IPS DF 4.7 (cell line): ENCODE measurements at regions not wholly inside any gene's neighbourhood (a gene's known extent, or its start where the extent isn't known, plus 50 kb on each side); places are given as distances from the start of the nearest gene placed in this dataset.

Experiments used
- DNase-seq: peaks from one replicate; pipeline ENCODE4 v3.0.0-alpha.2; 2013; ENCODE audit warnings: low spot score; ENCODE audit errors: extremely low read depth

GRCh38 chr2:212945526-212945925 is 205.9 kb downstream of the IKZF2 start:
- DNase-seq, result no peak

DNA sequence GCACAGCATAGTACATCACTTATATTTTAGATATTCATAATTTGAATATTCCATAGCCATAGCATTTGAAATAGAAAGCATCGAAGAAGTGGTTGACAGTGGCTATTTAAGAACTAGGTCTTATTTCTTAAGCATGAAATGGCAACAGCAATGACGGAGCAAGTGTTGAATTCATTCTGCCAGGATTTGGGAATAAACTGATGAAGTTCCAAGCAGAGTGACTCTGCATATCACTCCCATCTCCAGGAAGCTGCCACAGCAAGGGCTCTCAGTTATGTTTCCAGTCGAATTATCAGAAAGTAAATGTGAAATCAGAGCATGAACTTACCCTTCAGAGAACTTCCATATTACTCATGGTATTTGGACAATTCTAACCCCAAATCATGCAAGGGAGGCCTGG is 208.1 kb downstream of the IKZF2 start:
- DNase-seq, result no peak

DNA sequence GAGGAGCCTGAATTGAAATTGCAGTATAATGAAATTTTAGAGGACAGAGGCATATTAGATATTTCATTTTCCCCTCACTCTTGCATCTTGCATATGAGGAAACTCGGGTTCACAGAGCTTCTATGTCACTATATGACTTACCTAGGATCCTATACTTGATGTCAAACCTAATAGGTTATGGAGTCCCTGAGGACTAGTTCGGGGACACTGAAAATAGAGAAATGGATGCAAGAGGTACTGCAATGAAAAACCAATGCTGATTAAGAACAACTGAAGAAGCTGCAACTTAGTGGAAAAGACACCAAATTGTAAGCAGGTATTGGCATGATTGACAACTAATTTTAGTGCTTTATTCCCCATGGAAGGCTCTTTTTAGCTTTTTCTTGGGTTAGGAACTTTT is 210.1 kb downstream of the IKZF2 start:
- no peak for DNase-seq

DNA sequence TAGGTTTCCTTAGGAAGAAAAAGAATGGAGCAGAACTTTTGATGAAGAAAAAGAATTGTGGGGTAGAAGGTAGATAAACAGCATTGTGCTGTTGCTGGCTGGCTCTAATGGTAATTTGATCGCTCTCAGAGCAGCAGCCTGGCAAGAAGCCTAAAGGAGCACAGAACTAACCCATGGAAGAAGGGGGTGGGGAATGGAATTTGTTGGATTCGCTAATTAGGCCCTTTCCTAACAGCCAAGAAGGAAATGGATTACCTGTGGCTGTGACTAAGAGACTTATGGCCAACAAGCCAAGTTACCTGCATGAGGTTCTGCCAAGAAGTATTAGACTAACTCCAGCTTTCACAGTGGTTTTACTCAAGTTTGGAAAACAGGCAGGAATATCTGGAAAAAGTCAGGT is 210.6 kb downstream of the IKZF2 start:
- peak; percentile 82 for DNase-seq

DNA sequence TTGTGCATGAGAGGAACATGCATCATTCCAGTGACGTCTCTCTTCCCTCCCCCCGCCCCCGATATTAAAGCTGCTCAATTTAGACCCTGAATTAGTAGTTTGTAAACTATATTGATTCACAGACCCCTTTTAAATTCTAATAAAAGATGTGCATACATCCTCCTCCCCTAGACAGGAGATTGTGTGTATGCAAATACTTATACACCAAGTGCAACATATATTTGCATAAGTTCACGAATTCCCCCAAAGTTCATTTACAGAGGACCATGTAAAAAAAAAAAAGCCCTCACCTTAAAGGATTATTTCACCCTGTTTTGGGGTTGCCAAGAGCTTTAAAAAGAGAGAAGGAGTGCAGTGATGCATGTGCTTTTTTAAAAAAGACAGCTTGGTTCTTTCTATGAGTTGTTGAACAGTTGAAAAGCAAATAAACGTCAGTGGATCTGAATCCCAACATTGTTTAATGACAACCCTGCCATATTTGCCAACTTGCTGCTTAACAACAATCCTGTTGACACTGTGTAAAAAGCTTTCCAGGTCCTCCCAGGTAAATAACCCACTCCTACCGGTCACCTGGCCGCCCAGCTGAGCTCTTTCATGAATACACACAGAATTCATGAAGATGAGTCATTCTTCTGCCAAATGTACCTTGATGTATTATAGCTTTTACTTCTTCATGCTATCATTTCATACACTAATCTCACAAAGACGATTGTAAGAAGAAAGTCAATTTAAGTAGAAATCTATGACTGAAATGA is 211.5 kb downstream of the IKZF2 start:
- no peak for DNase-seq

DNA sequence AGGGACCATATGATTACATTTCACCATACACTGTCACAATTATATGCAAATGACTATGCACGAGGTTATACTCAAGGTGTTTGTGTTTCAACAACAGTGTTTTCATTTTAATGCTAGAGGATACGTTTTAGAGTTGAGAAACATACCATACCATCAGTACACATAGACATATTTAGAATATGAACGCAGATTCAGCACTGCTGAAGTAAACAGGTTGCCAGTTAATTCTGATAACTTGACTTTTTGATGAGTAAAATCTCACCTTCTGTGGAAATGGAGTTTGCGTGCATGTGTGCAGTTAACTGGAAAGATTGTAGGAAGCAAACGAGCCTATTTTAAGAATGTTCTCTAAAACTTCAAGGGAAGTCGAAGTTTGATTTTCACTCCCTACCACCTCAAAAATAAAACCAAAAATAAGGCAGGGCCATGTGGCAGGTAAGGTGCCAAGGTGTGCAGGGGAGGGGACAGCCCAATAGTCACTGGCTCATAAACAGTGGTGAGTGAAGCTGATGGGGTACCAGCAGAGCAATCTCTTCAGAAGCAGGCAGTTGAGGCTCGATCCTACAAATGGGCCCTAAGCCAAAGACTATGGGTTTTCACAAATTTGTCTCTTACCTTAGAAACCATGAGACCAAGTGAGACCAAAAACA is 213.1 kb downstream of the IKZF2 start:
- DNase-seq, result no peak

GRCh38 chr2:212936572-212936971 is 214.8 kb downstream of the IKZF2 start:
- no peak for DNase-seq

- DNase-seq, result no peak
These were observed 215.7 kb downstream of the IKZF2 start for GRCh38 chr2:212935752-212936151.

GRCh38 chr2:212931271-212931670 is 220.1 kb downstream of the IKZF2 start:
- no peak for DNase-seq

GRCh38 chr2:212930556-212931260 is 220.7 kb downstream of the IKZF2 start:
- DNase-seq, result no peak

DNA sequence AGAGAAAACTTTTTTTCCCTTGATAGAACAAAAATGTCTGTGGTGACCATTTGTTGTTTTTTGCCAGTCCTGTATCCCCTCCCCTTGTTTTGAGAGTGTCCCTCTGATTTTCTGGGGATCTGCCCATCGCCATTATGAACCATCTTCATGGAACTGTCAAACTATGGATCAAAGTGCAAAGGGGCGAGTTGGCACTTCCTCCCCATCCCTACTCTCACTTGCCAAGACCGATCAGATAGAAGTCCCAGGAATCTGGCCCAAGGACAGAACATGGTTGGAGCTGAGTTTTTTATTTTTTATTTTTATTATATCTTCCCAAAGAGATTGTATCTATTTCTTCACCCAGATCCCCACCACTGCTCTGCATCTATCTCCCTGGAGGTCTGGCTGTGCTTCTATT is 221.4 kb downstream of the IKZF2 start:
- no peak for DNase-seq

- no peak for DNase-seq
These were observed 222.3 kb downstream of the IKZF2 start for GRCh38 chr2:212929116-212929515.

DNA sequence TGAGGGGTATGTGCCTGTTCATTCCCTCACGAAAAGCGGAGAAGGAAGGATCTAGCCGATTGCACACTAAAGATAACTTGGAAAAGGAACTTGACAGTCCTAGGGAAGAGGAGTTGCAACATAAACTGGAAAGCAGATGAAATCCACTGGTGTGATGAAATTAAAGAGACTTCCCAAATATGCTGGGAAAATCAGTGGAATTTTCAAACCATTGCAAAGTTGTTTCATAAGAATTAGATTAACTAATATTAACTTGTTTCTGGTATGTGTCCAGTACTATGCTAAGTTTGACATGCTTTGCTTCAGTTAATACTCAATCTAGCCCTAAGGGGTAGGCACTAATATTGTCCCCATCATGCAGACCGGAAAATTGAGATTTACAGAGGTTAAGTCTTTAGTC is 222.7 kb downstream of the IKZF2 start:
- DNase-seq, result no peak

DNA sequence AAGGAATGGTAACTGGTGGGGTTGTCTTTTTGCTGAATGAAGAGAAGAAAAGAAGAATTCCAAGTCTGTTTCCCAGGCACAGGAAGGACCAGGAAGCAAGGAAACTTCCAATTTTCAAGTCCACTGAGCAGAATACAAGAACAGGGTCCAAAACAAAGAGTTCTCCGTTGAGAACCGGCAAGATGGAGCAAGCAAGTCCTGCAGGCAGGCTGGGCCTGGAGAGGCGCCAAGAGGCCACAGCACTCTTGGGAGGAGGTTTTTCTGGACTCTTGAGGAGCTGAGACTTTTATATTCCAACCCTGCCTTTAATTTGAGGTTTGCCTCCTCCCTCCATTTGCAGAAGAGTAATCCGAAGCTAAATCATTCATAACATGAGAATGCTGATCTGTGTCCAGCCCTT is 224.5 kb downstream of the IKZF2 start:
- no peak for DNase-seq

DNA sequence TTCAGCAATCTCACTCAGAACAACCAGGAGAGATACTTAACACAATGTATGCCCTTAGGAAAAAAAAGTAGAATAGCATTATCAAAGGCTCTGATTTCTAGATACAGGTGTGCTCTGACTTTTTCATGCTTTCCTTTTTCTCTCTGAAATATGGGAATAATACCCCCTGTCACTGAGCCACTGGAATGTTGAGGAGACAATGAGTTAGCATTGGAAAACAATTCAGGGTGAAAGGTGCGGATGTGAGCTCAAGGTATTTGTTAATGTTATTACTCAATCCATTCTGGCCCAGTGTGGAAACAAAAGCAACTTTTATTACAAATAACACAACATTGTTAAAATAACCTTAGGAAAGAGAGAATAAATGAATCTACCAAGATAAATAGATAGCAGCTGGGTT is 228.0 kb downstream of the IKZF2 start:
- no peak for DNase-seq

DNA sequence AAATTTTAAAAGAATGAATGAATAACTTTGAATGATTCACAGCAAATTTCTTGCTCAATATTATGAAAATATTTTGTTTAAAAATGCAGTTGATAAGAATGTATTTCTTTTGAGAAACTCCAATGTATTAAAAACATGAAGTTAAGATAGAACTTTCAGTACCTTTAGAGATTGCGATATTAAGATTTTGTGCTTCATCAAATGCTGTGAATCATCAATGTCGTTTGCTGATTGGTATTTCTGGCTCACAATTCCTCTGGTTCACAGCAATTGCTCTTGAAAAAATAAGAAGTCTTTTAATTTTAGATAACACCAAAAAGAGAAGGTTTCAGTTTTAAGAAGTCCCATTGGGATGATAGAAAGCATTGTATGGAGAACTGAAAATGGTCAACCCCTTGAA is 228.7 kb downstream of the IKZF2 start:
- no peak for DNase-seq

GRCh38 chr2:212921711-212922110 is 229.7 kb downstream of the IKZF2 start:
- DNase-seq, result no peak

DNA sequence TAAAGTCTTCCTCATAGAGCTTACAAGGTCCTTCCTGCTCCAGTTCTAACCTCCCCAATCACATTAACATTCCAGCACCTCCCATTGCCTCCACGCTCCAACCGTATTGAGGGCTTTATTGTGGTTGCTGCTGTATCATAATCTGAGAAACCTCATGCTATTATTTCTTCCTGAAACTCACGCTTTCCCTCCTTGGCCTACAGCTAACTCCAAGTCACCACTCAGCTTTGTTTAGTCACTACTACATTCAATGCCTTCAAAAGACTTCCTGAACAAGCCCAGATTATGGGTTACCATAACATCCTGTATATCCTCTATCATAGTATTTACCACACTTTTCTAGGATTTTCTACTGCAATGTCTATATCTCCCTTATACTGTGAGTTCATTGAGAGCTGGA is 230.4 kb downstream of the IKZF2 start:
- DNase-seq, result no peak

DNA sequence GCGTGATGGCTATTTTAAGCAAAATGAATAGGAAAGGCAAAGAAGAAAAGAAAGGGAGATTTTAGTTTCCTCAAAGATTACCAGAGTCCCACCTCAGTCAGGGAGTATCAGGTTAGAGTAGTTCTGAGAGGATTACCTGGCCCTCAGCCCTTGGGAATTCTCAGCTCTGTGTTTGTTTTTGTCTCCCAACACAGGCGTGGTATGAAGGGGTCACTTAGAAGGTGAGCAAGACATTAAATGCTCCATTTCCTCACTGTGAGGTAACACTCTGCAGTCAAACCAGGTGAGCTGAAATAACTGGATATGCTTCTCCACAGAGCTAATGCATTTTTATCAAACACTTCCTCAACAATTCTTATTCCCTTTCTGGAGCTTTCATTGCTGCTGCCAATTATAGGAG is 232.2 kb downstream of the IKZF2 start:
- DNase-seq, result no peak

DNA sequence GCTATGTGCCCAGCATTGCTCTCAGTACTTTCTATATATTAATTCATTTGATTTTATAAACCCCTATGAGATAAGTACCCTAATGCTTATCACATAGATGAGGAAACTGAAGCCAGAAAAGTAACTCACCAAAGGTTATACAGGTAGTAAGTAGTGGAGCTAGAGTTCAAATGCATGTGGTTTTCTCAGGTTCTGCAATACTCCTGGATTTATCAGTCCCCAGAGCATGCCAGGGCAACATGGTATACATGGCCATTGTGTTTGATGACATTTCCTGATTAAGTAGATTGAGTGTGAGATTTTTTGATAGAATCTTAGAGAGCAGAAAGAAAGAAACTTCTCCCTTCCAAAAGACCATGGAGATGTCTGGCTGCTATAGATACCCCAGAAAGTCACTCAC is 233.1 kb downstream of the IKZF2 start:
- no peak for DNase-seq

- DNase-seq, result no peak
These were observed 236.2 kb downstream of the IKZF2 start for GRCh38 chr2:212915121-212915782.

DNA sequence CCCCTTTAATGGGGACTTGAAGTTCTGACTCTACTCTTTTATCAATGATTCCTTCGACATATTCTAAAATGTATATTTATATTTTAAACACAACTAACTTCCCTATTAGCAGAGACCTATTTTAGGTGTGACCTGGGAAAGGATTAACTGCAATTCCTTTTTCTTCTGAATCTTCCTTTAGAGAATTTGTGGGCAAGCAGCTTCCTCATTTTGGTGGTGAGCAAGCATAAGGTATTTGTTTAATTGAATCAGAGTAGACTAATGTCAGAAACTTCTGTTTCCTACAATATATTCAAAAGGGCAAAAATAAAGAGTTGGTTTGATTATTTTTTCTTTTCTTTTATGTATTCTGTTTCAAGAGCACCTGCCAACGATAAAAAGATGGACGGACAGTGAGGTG is 237.0 kb downstream of the IKZF2 start:
- no peak for DNase-seq
